GF-D8 (cell line): ENCODE measurements at regions not wholly inside any gene's neighbourhood (a gene's known extent, or its start where the extent isn't known, plus 50 kb on each side); places are given as distances from the start of the nearest gene placed in this dataset.
"Not testable (repeated sequence)": the region's sequence is repeated elsewhere in the genome, so short reads cannot be mapped to it uniquely, and the experiment has no call there.

ENCODE experiments used
- DNase-seq: peaks from one replicate; lab custom pipeline; 2025; lab: John Stamatoyannopoulos, UW

- DNase-seq = no peak
Measured at GRCh38 chr14:89491711-89492381, 74.8 kb upstream of the FOXN3 start.

GRCh38 chr14:89490466-89490865, 73.4 kb upstream of the FOXN3 start:
- DNase-seq = no peak

GRCh38 chr14:89489761-89490437, 72.9 kb upstream of the FOXN3 start:
- no peak for DNase-seq

GRCh38 chr14:89486961-89487360, 69.9 kb upstream of the FOXN3 start:
- no peak for DNase-seq

GRCh38 chr14:89486505-89486904, 69.5 kb upstream of the FOXN3 start:
- no peak for DNase-seq

- DNase-seq = no peak
Measured at GRCh38 chr14:89485264-89485663, 68.2 kb upstream of the FOXN3 start.

- DNase-seq = no peak
Measured at GRCh38 chr14:89484051-89484844, 67.2 kb upstream of the FOXN3 start.

GRCh38 chr14:89481196-89481595, 64.2 kb upstream of the FOXN3 start:
- no peak for DNase-seq

- no peak for DNase-seq
Measured at GRCh38 chr14:89480278-89480677, 63.2 kb upstream of the FOXN3 start.

GRCh38 chr14:89479802-89480201, 62.8 kb upstream of the FOXN3 start:
- DNase-seq = no peak

GRCh38 chr14:89477391-89477790, 60.4 kb upstream of the FOXN3 start:
- no peak for DNase-seq

GRCh38 chr14:89476354-89476896, 59.4 kb upstream of the FOXN3 start:
- no peak for DNase-seq

GRCh38 chr14:89474464-89474863, 57.4 kb upstream of the FOXN3 start:
- no peak for DNase-seq

- no peak for DNase-seq
Measured at GRCh38 chr14:89473989-89474388, 57.0 kb upstream of the FOXN3 start.

- no peak for DNase-seq
Measured at GRCh38 chr14:89473569-89473968, 56.5 kb upstream of the FOXN3 start.

GRCh38 chr14:89470401-89470800, 53.4 kb upstream of the FOXN3 start:
- no peak for DNase-seq

- no peak for DNase-seq
Measured at GRCh38 chr14:89469210-89470198, 52.5 kb upstream of the FOXN3 start.

GRCh38 chr14:89468566-89468965, 51.5 kb upstream of the FOXN3 start:
- DNase-seq = no peak

- DNase-seq = not testable (repeated sequence)
Measured at GRCh38 chr14:89468030-89468429, 51.0 kb upstream of the FOXN3 start.

GRCh38 chr14:89466944-89467343, 49.9 kb upstream of the FOXN3 start:
- no peak for DNase-seq
